CD14-positive monocyte (primary cell): ENCODE measurements at regions not wholly inside any gene's neighbourhood (a gene's known extent, or its start where the extent isn't known, plus 50 kb on each side); places are given as distances from the start of the nearest gene placed in this dataset.

ENCODE experiments used
- DNase-seq, 3 donors: peaks; one replicate each; pipeline ENCODE4 v3.0.0-alpha.2; 2011 to 2022
- H2AFZ ChIP-seq: 2 replicates; pipeline ENCODE4 v1.6.0; 2012; ENCODE audit warnings: mild to moderate bottlenecking, low read depth, low read length, inconsistent platforms; ENCODE audit not compliant: insufficient read depth, poor library complexity, severe bottlenecking
- H3K27ac ChIP-seq, 2 donors: 1 replicate in 1 of 2; 2 replicates in 1 of 2; pipeline ENCODE4 v1.5.1; 2012 to 2013; ENCODE audit warnings: low read length in 2 of 2, control low read depth in 1 of 2, inconsistent platforms in 1 of 2, low read depth in 1 of 2, mild to moderate bottlenecking in 1 of 2
- H3K27me3 ChIP-seq, 2 donors: one replicate each; pipeline versions ENCODE4 v1.6.0 to v1.6.1; 2011 to 2013; ENCODE audit warnings: low read length in 2 of 2; ENCODE audit not compliant: control insufficient read depth in 2 of 2, insufficient read depth in 2 of 2
- H3K36me3 ChIP-seq, 2 donors: replicated peaks in 1 of 2; 1 replicate in 1 of 2; 2 replicates in 1 of 2; pipeline versions ENCODE4 v1.5.1 to v1.6.1; 2012 to 2013; ENCODE audit warnings: low read length in 2 of 2, control low read depth in 1 of 2, inconsistent platforms in 1 of 2, mild to moderate bottlenecking in 1 of 2; ENCODE audit not compliant: insufficient read depth in 2 of 2, control insufficient read depth in 1 of 2
- H3K4me1 ChIP-seq, 2 donors: 1 replicate in 1 of 2; 2 replicates in 1 of 2; pipeline versions ENCODE4 v1.5.1 to v1.6.1; 2012 to 2013; ENCODE audit warnings: low read length in 2 of 2, control low read depth in 1 of 2, inconsistent platforms in 1 of 2, mild to moderate bottlenecking in 1 of 2, moderate library complexity in 1 of 2; ENCODE audit not compliant: insufficient read depth in 2 of 2, control insufficient read depth in 1 of 2
- H3K4me2 ChIP-seq: replicated peaks from 2 replicates; pipeline ENCODE3; 2012; ENCODE audit warnings: low read length, moderate library complexity, mild to moderate bottlenecking; ENCODE audit not compliant: poor library complexity, severe bottlenecking; ENCODE audit errors: extremely low read depth
- H3K4me3 ChIP-seq, 3 experiments: fragments of 200-600 bp in 1 of 3; sonication (generic) in 1 of 3; replicated peaks in 1 of 3; 1 replicate in 2 of 3; 2 replicates in 1 of 3; pipeline ENCODE4 v1.5.1; 2011 to 2013; ENCODE audit warnings: low read length in 3 of 3, mild to moderate bottlenecking in 3 of 3, control low read depth in 2 of 3, low read depth in 2 of 3, inconsistent platforms in 1 of 3, moderate library complexity in 1 of 3
- H3K79me2 ChIP-seq: 2 replicates; pipeline ENCODE4 v1.6.0; 2012; ENCODE audit warnings: mild to moderate bottlenecking, control low read depth, inconsistent platforms, low read length, moderate library complexity; ENCODE audit not compliant: insufficient read depth
- H3K9ac ChIP-seq: 2 replicates; pipeline ENCODE4 v1.6.0; 2017; ENCODE audit warnings: low read length, mild to moderate bottlenecking; ENCODE audit not compliant: insufficient read depth, poor library complexity, severe bottlenecking
- H3K9me3 ChIP-seq, 2 donors: replicated peaks in 1 of 2; 1 replicate in 1 of 2; 2 replicates in 1 of 2; pipeline versions ENCODE4 v1.5.1 to v1.6.1; 2012 to 2013; ENCODE audit warnings: low read length in 2 of 2, control low read depth in 1 of 2; ENCODE audit not compliant: control insufficient read depth in 1 of 2, insufficient read depth in 1 of 2
- H4K20me1 ChIP-seq: 2 replicates; pipeline ENCODE4 v1.6.0; 2012; ENCODE audit warnings: mild to moderate bottlenecking, low read length, control low read depth, moderate library complexity; ENCODE audit not compliant: insufficient read depth
- H3K27ac Mint-ChIP-seq, 7 donors: one replicate each; pipeline ENCODE4 v1.8.0; 2020; ENCODE audit warnings: mild to moderate bottlenecking in 7 of 7, mixed read lengths in 7 of 7, moderate library complexity in 6 of 7, inconsistent platforms in 2 of 7
- H3K27me3 Mint-ChIP-seq, 3 donors: one replicate each; pipeline ENCODE4 v1.8.0; 2021 to 2022; ENCODE audit warnings: low read depth in 3 of 3, mild to moderate bottlenecking in 3 of 3, mixed read lengths in 3 of 3, moderate library complexity in 3 of 3, inconsistent platforms in 1 of 3
- H3K36me3 Mint-ChIP-seq, 2 donors: one replicate each; pipeline ENCODE4 v1.8.0; 2020; ENCODE audit warnings: mixed read lengths in 2 of 2, inconsistent platforms in 1 of 2, mild to moderate bottlenecking in 1 of 2
- H3K4me1 Mint-ChIP-seq: one replicate; pipeline ENCODE4 v1.8.0; 2020; ENCODE audit warnings: mild to moderate bottlenecking, mixed read lengths
- H3K4me3 Mint-ChIP-seq, 2 donors: one replicate each; pipeline ENCODE4 v1.8.0; 2020; ENCODE audit warnings: mild to moderate bottlenecking in 2 of 2, mixed read lengths in 2 of 2, moderate library complexity in 1 of 2
- H3K9me3 Mint-ChIP-seq, 7 donors: one replicate each; pipeline ENCODE4 v1.8.0; 2020 to 2022; ENCODE audit warnings: mixed read lengths in 7 of 7, mild to moderate bottlenecking in 6 of 7, moderate library complexity in 6 of 7, inconsistent platforms in 2 of 7
- WGBS: methylation state at CpG from one replicate; pipeline ENCODE4 v1.1.5; 2013; ENCODE audit warnings: missing lambda C conversion rate; ENCODE audit not compliant: insufficient coverage; 5-methylcytosine and 5-hydroxymethylcytosine counted together
- intact Hi-C, 2 donors: fragments of 100-400 bp; cut with micrococcal nuclease; formaldehyde crosslinking; loops; one replicate each; pipeline versions ENCODE4 v1.15.0 to v1.15.1; 2023
- TF ChIP-seq, protein P1 (sequence below): fragments of 200-600 bp; IDR thresholded peaks from one replicate; pipeline ENCODE4 v1.8.0; 2022; ENCODE audit warnings: antibody characterized with exemption, mild to moderate bottlenecking

DNA sequence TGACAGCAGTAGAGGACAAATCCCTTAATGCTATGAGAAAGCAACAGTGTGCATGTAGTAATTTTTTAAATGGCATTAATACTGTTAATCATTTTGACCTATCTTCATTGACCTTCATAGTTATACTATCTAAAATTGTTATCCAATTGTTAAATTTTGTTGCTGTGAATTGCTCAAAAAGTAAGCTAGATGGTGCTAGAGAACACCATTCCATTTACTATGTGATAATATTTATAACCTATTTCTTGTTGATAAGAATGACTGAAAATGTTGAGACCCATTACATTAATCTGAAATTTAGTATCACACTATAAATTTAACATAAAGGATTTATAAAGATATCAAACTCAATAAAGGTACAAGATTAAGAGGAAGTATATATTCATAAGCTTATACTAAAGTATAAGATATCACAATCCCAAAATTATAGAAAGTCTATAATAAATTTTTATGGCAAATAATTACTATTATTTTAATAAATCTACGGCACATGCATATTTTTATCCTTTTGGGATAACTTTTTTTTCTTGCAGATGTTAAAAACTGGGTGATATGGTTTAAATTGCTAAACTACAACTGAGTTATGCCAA lies 1573.3 kb downstream of the PCDH9 start:
- H2AFZ ChIP-seq: no peak overlapping the region
- DNase-seq: no peak
- H3K9me3 ChIP-seq: no peaks in the 10 kb centered on the region
- no peak overlapping the region for H3K4me3 ChIP-seq
- Mint-ChIP-seq H3K9me3 (no peaks in the 10 kb centered on the region), H3K36me3 (no peaks in the 10 kb centered on the region), H3K4me3 (no peak overlapping the region), H3K27me3 (peaks cover 0 to 2% (median 0%) of the 10 kb centered on the region in 3 donors), H3K4me1 (no peaks in the 10 kb centered on the region), H3K27ac (no peak overlapping the region)
- H3K4me2 ChIP-seq: no peak overlapping the region
- intact Hi-C loops: no loop called here
- no peak overlapping the region for H3K9ac ChIP-seq
- no peaks in the 10 kb centered on the region for H4K20me1 ChIP-seq
- no CpG with 5 or more reads among the region's 1 CpG for WGBS
- TF ChIP-seq, protein P1, sequence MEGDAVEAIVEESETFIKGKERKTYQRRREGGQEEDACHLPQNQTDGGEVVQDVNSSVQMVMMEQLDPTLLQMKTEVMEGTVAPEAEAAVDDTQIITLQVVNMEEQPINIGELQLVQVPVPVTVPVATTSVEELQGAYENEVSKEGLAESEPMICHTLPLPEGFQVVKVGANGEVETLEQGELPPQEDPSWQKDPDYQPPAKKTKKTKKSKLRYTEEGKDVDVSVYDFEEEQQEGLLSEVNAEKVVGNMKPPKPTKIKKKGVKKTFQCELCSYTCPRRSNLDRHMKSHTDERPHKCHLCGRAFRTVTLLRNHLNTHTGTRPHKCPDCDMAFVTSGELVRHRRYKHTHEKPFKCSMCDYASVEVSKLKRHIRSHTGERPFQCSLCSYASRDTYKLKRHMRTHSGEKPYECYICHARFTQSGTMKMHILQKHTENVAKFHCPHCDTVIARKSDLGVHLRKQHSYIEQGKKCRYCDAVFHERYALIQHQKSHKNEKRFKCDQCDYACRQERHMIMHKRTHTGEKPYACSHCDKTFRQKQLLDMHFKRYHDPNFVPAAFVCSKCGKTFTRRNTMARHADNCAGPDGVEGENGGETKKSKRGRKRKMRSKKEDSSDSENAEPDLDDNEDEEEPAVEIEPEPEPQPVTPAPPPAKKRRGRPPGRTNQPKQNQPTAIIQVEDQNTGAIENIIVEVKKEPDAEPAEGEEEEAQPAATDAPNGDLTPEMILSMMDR: no peak
- no peak overlapping the region for H3K27ac ChIP-seq
- H3K79me2 ChIP-seq: no peaks in the 10 kb centered on the region
- no peaks in the 10 kb centered on the region for H3K36me3 ChIP-seq
- no peaks in the 10 kb centered on the region for H3K4me1 ChIP-seq
- H3K27me3 ChIP-seq: no peaks in the 10 kb centered on the region

DNA sequence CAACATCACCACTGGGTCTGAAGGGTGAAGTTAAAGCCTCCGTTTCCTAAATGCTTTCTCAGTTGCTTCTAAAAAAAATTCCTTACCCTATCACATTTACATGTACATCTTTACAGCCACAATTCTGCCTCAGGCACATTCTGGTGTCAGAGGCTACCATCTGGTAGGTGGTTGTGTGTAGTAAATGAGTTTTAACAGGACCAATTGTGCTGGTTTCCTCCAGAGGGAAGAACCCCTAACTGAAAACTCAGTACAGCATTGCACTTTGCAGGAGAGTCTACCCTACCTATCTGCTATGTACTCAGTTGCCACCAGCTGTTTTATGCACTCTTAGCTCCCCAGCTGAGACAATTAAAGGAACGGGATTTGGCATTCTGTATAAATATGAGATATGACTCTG lies 1576.5 kb downstream of the PCDH9 start:
- Histone ChIP-seq H3K79me2 (no peaks in the 10 kb centered on the region), H4K20me1 (no peaks in the 10 kb centered on the region), H2AFZ (no peak overlapping the region), H3K4me3 (no peak overlapping the region), H3K27ac (no peak overlapping the region), H3K9ac (no peak overlapping the region), H3K4me2 (no peak overlapping the region), H3K9me3 (no peaks in the 10 kb centered on the region), H3K27me3 (no peaks in the 10 kb centered on the region), H3K4me1 (no peaks in the 10 kb centered on the region), H3K36me3 (no peaks in the 10 kb centered on the region)
- no CpG with 5 or more reads among the region's 2 CpGs for WGBS
- H3K27me3 Mint-ChIP-seq: peaks cover 0 to 2% (median 0%) of the 10 kb centered on the region in 3 donors
- no peak for DNase-seq
- TF ChIP-seq, protein P1: no peak
- H3K4me3 Mint-ChIP-seq: no peak overlapping the region
- H3K9me3 Mint-ChIP-seq: no peaks in the 10 kb centered on the region
- no peaks in the 10 kb centered on the region for H3K36me3 Mint-ChIP-seq
- no peaks in the 10 kb centered on the region for H3K4me1 Mint-ChIP-seq
- intact Hi-C loops: no loop called here
- no peak overlapping the region for H3K27ac Mint-ChIP-seq
